ENCODE measurements at regions not wholly inside any gene's neighbourhood (a gene's known extent, or its start where the extent isn't known, plus 50 kb on each side); places are given as distances from the start of the nearest gene placed in this dataset.

DNA sequence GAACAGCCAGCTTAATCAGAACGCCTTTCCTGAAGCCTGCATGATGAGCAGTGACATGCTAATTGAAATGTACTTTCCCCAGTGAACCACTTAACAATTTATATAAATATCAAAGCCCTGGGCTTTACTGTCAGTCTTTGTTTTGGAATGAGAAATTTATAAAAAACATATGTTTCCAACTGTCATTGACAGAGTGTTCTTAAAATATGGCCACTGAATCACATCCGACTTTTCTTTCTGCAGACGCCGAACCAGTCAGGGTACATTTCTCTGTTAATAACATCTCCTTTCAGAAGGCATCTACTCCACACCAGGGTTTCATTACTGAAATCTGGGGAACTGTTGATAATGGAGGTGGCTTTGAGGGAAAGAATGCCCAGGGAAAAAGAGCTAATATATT, 343.7 kb downstream of the INSIG2 start:
- DNase-seq (no peak), ATAC-seq (ENCODE audit: poor library complexity) (no peak)
- intact Hi-C loops (cut with DNase I, micrococcal nuclease): no loop called here
- Histone ChIP-seq H3K9me3 (ENCODE audit: control insufficient read depth in 1 of 2, insufficient read depth in 1 of 2, low read length in 2 of 2) (no peaks in the 10 kb centered on the region), H3K27me3 (ENCODE audit: control insufficient read depth in 1 of 2, insufficient read depth in 2 of 2, low read length in 2 of 2) (no peaks in the 10 kb centered on the region), H3K4me3 (ENCODE audit: low read length) (no peak overlapping the region), H3K27ac (ENCODE audit: low read depth in 1 of 2, low read length in 2 of 2) (no peak overlapping the region), H3K4me1 (ENCODE audit: insufficient read depth, low read length) (no peaks in the 10 kb centered on the region), H3K36me3 (ENCODE audit: insufficient read depth, low read length) (no peaks in the 10 kb centered on the region)
- H3K36me3 Mint-ChIP-seq (ENCODE audit: low read depth): no peaks in the 10 kb centered on the region
- H3K27me3 Mint-ChIP-seq: peaks cover 15% of the 10 kb centered on the region
- no peaks in the 10 kb centered on the region for H3K9me3 Mint-ChIP-seq
- H3K4me3 Mint-ChIP-seq: no peak overlapping the region
- ChIA-PET POLR2A (no interaction called here), CTCF (no interaction called here)
- H3K27ac Mint-ChIP-seq: no peak overlapping the region
- no peaks in the 10 kb centered on the region for H3K4me1 Mint-ChIP-seq (ENCODE audit: low read depth)
- TF ChIP-seq, protein P1, sequence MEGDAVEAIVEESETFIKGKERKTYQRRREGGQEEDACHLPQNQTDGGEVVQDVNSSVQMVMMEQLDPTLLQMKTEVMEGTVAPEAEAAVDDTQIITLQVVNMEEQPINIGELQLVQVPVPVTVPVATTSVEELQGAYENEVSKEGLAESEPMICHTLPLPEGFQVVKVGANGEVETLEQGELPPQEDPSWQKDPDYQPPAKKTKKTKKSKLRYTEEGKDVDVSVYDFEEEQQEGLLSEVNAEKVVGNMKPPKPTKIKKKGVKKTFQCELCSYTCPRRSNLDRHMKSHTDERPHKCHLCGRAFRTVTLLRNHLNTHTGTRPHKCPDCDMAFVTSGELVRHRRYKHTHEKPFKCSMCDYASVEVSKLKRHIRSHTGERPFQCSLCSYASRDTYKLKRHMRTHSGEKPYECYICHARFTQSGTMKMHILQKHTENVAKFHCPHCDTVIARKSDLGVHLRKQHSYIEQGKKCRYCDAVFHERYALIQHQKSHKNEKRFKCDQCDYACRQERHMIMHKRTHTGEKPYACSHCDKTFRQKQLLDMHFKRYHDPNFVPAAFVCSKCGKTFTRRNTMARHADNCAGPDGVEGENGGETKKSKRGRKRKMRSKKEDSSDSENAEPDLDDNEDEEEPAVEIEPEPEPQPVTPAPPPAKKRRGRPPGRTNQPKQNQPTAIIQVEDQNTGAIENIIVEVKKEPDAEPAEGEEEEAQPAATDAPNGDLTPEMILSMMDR (IDR thresholded peaks at IDR 0.05): no peak

DNA sequence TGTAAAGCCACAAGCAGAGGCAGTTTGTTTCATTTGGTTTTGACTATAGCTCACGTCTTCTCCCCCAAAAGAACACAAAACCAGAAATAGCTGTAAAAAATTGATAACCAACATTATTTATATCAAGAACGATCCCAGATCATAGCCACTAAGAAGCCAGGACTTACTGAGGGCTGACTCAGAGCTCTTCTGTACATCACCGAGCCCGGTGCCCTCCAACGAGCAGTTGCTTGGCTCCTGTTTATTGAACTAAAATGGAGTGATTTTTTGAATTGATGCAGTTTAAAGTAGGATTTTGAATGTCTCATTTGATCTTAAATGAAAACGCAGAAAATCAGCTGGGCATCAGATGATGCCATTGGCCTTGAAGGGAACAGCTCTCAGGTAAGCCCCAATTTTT, 343.3 kb downstream of the INSIG2 start:
- Histone ChIP-seq H3K27ac (ENCODE audit: low read depth in 1 of 2, low read length in 2 of 2) (no peak overlapping the region), H3K9me3 (ENCODE audit: control insufficient read depth in 1 of 2, insufficient read depth in 1 of 2, low read length in 2 of 2) (no peaks in the 10 kb centered on the region), H3K4me3 (ENCODE audit: low read length) (no peak overlapping the region), H3K27me3 (ENCODE audit: control insufficient read depth in 1 of 2, insufficient read depth in 2 of 2, low read length in 2 of 2) (no peaks in the 10 kb centered on the region), H3K36me3 (ENCODE audit: insufficient read depth, low read length) (no peaks in the 10 kb centered on the region), H3K4me1 (ENCODE audit: insufficient read depth, low read length) (no peaks in the 10 kb centered on the region)
- Mint-ChIP-seq H3K27me3 (peaks cover 15% of the 10 kb centered on the region), H3K27ac (no peak overlapping the region), H3K4me1 (ENCODE audit: low read depth) (no peaks in the 10 kb centered on the region), H3K9me3 (no peaks in the 10 kb centered on the region), H3K4me3 (no peak overlapping the region), H3K36me3 (ENCODE audit: low read depth) (no peaks in the 10 kb centered on the region)
- no peak for ATAC-seq (ENCODE audit: poor library complexity)
- TF ChIP-seq, protein P1 (IDR thresholded peaks at IDR 0.05): no peak
- ChIA-PET POLR2A (no interaction called here), CTCF (no interaction called here)
- no peak for DNase-seq
- intact Hi-C loops (cut with DNase I, micrococcal nuclease): no loop called here

DNA sequence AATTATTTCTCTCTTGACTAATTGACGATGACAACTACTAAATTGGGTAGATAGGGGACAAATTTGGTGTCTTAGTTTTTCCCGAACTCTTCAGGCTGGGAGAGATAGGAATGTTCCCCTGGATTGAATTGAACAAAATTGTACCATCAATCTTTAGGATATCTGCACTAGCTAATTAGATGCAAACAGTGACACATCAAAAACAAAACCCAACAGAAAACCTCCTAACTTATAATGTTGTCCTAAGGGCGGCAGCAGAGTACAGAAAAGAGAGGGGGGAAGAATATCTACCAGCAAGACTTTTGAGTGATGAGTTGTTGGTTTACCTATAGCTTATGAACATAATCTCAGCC, 342.9 kb downstream of the INSIG2 start:
- Mint-ChIP-seq H3K4me3 (no peak overlapping the region), H3K27me3 (peaks cover 15% of the 10 kb centered on the region), H3K36me3 (ENCODE audit: low read depth) (no peaks in the 10 kb centered on the region), H3K9me3 (no peaks in the 10 kb centered on the region), H3K27ac (no peak overlapping the region), H3K4me1 (ENCODE audit: low read depth) (no peaks in the 10 kb centered on the region)
- TF ChIP-seq, protein P1 (IDR thresholded peaks at IDR 0.05): no peak
- no peaks in the 10 kb centered on the region for H3K4me1 ChIP-seq (ENCODE audit: insufficient read depth, low read length)
- no peaks in the 10 kb centered on the region for H3K9me3 ChIP-seq (ENCODE audit: control insufficient read depth in 1 of 2, insufficient read depth in 1 of 2, low read length in 2 of 2)
- no peaks in the 10 kb centered on the region for H3K36me3 ChIP-seq (ENCODE audit: insufficient read depth, low read length)
- CTCF ChIA-PET: no interaction called here
- DNase-seq (no peak), ATAC-seq (ENCODE audit: poor library complexity) (no peak)
- H3K4me3 ChIP-seq (ENCODE audit: low read length): no peak overlapping the region
- intact Hi-C loops (cut with DNase I, micrococcal nuclease): no loop called here
- no peaks in the 10 kb centered on the region for H3K27me3 ChIP-seq (ENCODE audit: control insufficient read depth in 1 of 2, insufficient read depth in 2 of 2, low read length in 2 of 2)
- no peak overlapping the region for H3K27ac ChIP-seq (ENCODE audit: low read depth in 1 of 2, low read length in 2 of 2)
- POLR2A ChIA-PET: no interaction called here
